ENCODE measurements at regions not wholly inside any gene's neighbourhood (a gene's known extent, or its start where the extent isn't known, plus 50 kb on each side); places are given as distances from the start of the nearest gene placed in this dataset.

DNA sequence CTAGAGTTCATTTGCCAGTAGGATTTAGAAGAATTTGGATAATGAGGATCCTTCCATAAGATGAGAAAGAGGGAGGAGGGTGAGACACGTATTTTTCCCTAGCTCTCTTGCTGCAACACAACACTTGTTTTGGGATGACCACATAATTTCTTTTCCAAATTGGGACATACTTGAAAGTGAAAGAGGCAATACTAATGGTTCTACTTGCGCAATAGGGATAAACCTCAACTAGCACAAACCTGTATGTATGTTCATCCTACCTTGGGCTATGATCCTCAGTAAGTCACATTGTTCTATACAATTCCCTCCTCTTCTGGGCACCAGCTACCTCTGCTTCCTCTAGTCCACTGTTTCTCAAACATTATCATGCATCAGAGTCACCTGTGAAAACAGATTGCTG is 1208.8 kb upstream of the LRRTM1 start:
- H3K36me3 ChIP-seq (ENCODE audit: control insufficient read depth in 2 of 2, insufficient read depth in 1 of 2, low read length in 2 of 2), result no peaks in the 10 kb centered on the region
- no peaks in the 10 kb centered on the region for H3K4me1 ChIP-seq (ENCODE audit: control insufficient read depth, insufficient read depth, low read length)
- H3K4me3 ChIP-seq (ENCODE audit: low read depth, low read length), result no peak overlapping the region
- no peak for TF ChIP-seq ZNF112 (tag by site-specific recombination; IDR thresholded peaks at IDR 0.05)
- TF ChIP-seq, protein P1, sequence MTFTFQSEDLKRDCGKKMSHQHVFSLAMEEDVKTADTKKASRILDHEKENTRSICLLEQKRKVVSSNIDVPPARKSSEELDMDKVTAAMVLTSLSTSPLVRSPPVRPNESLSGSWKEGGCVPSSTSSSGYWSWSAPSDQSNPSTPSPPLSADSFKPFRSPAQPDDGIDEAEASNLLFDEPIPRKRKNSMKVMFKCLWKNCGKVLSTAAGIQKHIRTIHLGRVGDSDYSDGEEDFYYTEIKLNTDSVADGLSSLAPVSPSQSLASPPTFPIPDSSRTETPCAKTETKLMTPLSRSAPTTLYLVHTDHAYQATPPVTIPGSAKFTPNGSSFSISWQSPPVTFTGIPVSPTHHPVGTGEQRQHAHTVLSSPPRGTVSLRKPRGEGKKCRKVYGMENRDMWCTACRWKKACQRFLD (tag by site-specific recombination; IDR thresholded peaks at IDR 0.05), result no peak
- no peak for TF ChIP-seq ZNF391 (tag by site-specific recombination; IDR thresholded peaks at IDR 0.05; ENCODE audit: borderline replicate concordance, low read depth)
- TF ChIP-seq, protein P2, sequence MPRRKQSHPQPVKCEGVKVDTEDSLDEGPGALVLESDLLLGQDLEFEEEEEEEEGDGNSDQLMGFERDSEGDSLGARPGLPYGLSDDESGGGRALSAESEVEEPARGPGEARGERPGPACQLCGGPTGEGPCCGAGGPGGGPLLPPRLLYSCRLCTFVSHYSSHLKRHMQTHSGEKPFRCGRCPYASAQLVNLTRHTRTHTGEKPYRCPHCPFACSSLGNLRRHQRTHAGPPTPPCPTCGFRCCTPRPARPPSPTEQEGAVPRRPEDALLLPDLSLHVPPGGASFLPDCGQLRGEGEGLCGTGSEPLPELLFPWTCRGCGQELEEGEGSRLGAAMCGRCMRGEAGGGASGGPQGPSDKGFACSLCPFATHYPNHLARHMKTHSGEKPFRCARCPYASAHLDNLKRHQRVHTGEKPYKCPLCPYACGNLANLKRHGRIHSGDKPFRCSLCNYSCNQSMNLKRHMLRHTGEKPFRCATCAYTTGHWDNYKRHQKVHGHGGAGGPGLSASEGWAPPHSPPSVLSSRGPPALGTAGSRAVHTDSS (tag by site-specific recombination; IDR thresholded peaks at IDR 0.05), result no peak
- TF ChIP-seq ZSCAN23 (tag by site-specific recombination; IDR thresholded peaks at IDR 0.05), result no peak
- no peak for TF ChIP-seq ZNF654 (tag by site-specific recombination; IDR thresholded peaks at IDR 0.05; ENCODE audit: low read depth)
- TF ChIP-seq, protein P3, sequence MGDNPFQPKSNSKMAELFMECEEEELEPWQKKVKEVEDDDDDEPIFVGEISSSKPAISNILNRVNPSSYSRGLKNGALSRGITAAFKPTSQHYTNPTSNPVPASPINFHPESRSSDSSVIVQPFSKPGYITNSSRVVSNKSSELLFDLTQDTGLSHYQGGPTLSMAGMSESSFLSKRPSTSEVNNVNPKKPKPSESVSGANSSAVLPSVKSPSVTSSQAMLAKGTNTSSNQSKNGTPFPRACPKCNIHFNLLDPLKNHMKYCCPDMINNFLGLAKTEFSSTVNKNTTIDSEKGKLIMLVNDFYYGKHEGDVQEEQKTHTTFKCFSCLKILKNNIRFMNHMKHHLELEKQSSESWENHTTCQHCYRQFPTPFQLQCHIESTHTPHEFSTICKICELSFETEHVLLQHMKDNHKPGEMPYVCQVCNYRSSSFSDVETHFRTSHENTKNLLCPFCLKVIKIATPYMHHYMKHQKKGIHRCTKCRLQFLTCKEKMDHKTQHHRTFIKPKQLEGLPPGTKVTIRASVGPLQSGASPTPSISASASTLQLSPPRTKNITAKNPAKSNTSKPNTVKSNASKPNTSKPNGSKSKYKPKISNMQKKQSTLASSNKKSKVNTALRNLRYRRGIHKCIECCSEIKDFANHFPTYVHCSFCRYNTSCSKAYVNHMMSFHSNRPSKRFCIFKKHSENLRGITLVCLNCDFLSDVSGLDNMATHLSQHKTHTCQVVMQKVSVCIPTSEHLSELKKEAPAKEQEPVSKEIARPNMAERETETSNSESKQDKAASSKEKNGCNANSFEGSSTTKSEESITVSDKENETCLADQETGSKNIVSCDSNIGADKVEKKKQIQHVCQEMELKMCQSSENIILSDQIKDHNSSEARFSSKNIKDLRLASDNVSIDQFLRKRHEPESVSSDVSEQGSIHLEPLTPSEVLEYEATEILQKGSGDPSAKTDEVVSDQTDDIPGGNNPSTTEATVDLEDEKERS (tag by site-specific recombination; IDR thresholded peaks at IDR 0.05), result no peak
- TF ChIP-seq, protein P4, sequence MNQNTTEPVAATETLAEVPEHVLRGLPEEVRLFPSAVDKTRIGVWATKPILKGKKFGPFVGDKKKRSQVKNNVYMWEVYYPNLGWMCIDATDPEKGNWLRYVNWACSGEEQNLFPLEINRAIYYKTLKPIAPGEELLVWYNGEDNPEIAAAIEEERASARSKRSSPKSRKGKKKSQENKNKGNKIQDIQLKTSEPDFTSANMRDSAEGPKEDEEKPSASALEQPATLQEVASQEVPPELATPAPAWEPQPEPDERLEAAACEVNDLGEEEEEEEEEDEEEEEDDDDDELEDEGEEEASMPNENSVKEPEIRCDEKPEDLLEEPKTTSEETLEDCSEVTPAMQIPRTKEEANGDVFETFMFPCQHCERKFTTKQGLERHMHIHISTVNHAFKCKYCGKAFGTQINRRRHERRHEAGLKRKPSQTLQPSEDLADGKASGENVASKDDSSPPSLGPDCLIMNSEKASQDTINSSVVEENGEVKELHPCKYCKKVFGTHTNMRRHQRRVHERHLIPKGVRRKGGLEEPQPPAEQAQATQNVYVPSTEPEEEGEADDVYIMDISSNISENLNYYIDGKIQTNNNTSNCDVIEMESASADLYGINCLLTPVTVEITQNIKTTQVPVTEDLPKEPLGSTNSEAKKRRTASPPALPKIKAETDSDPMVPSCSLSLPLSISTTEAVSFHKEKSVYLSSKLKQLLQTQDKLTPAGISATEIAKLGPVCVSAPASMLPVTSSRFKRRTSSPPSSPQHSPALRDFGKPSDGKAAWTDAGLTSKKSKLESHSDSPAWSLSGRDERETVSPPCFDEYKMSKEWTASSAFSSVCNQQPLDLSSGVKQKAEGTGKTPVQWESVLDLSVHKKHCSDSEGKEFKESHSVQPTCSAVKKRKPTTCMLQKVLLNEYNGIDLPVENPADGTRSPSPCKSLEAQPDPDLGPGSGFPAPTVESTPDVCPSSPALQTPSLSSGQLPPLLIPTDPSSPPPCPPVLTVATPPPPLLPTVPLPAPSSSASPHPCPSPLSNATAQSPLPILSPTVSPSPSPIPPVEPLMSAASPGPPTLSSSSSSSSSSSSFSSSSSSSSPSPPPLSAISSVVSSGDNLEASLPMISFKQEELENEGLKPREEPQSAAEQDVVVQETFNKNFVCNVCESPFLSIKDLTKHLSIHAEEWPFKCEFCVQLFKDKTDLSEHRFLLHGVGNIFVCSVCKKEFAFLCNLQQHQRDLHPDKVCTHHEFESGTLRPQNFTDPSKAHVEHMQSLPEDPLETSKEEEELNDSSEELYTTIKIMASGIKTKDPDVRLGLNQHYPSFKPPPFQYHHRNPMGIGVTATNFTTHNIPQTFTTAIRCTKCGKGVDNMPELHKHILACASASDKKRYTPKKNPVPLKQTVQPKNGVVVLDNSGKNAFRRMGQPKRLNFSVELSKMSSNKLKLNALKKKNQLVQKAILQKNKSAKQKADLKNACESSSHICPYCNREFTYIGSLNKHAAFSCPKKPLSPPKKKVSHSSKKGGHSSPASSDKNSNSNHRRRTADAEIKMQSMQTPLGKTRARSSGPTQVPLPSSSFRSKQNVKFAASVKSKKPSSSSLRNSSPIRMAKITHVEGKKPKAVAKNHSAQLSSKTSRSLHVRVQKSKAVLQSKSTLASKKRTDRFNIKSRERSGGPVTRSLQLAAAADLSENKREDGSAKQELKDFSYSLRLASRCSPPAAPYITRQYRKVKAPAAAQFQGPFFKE (tag by site-specific recombination; IDR thresholded peaks at IDR 0.05; ENCODE audit: borderline replicate concordance), result no peak
- no peak for TF ChIP-seq WT1 (tag by site-specific recombination; IDR thresholded peaks at IDR 0.05)
- TF ChIP-seq KLF16 (tag by site-specific recombination; IDR thresholded peaks at IDR 0.05), result no peak
- TF ChIP-seq SETDB1 (IDR thresholded peaks at IDR 0.05; ENCODE audit: insufficient read length, low read length), result no peak
- no peak for TF ChIP-seq GLIS1 (tag by site-specific recombination; IDR thresholded peaks at IDR 0.05)
- TF ChIP-seq SCRT1 (tag by site-specific recombination; IDR thresholded peaks at IDR 0.05; ENCODE audit: borderline replicate concordance), result no peak
- TF ChIP-seq, protein P5, sequence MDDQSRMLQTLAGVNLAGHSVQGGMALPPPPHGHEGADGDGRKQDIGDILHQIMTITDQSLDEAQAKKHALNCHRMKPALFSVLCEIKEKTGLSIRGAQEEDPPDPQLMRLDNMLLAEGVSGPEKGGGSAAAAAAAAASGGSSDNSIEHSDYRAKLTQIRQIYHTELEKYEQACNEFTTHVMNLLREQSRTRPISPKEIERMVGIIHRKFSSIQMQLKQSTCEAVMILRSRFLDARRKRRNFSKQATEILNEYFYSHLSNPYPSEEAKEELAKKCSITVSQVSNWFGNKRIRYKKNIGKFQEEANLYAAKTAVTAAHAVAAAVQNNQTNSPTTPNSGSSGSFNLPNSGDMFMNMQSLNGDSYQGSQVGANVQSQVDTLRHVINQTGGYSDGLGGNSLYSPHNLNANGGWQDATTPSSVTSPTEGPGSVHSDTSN (CRISPR knock-in tag; IDR thresholded peaks at IDR 0.05), result no peak
- no peak for TF ChIP-seq ZNF132 (tag by site-specific recombination; IDR thresholded peaks at IDR 0.05; ENCODE audit: borderline replicate concordance)
- no peak for TF ChIP-seq MYNN (tag by site-specific recombination; IDR thresholded peaks at IDR 0.05; ENCODE audit: borderline replicate concordance)
- TF ChIP-seq YY1 (tag by site-specific recombination; IDR thresholded peaks at IDR 0.05), result no peak
- H3K27ac ChIP-seq (ENCODE audit: extremely low read depth, low read depth, low read length), result no peak overlapping the region
- no peaks in the 10 kb centered on the region for H3K9me3 ChIP-seq (ENCODE audit: control insufficient read depth, insufficient read depth, low read depth, low read length)
- ChIA-PET CTCF (no interaction called here), POLR2A (no interaction called here)

All from HEK293 (cell line).